Upper lobe of left lung (tissue), 4 donors: ENCODE measurements at regions not wholly inside any gene's neighbourhood (a gene's known extent, or its start where the extent isn't known, plus 50 kb on each side); places are given as distances from the start of the nearest gene placed in this dataset.

Experiments used
- EP300 ChIP-seq, 4 donors: sonication (generic); formaldehyde crosslinking; IDR thresholded peaks; one replicate each; pipeline ENCODE4 v1.5.1; 2017; ENCODE audit warnings: antibody characterized with exemption in 4 of 4, control low read depth in 2 of 4
- POLR2A ChIP-seq, 4 donors: fragments of 450-650 bp; IDR thresholded peaks; one replicate each; pipeline ENCODE4 v1.5.1; 2016 to 2017; ENCODE audit warnings: antibody characterized with exemption in 4 of 4, mild to moderate bottlenecking in 2 of 4
- POLR2AphosphoS5 ChIP-seq, 2 donors: sonication (generic); formaldehyde crosslinking; IDR thresholded peaks; one replicate each; pipeline ENCODE4 v1.5.1; 2017; ENCODE audit warnings: antibody characterized with exemption in 2 of 2
- TF ChIP-seq, protein P1 (sequence below), 6 experiments: fragments of 450-650 bp in 4 of 6; fragments of 200-600 bp in 2 of 6; sonication (generic) in 2 of 6; IDR thresholded peaks; one replicate each; pipeline ENCODE4 v1.5.1; 2016 to 2019; ENCODE audit warnings: antibody characterized with exemption in 6 of 6

- TF ChIP-seq, protein P1, sequence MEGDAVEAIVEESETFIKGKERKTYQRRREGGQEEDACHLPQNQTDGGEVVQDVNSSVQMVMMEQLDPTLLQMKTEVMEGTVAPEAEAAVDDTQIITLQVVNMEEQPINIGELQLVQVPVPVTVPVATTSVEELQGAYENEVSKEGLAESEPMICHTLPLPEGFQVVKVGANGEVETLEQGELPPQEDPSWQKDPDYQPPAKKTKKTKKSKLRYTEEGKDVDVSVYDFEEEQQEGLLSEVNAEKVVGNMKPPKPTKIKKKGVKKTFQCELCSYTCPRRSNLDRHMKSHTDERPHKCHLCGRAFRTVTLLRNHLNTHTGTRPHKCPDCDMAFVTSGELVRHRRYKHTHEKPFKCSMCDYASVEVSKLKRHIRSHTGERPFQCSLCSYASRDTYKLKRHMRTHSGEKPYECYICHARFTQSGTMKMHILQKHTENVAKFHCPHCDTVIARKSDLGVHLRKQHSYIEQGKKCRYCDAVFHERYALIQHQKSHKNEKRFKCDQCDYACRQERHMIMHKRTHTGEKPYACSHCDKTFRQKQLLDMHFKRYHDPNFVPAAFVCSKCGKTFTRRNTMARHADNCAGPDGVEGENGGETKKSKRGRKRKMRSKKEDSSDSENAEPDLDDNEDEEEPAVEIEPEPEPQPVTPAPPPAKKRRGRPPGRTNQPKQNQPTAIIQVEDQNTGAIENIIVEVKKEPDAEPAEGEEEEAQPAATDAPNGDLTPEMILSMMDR (IDR thresholded peaks at IDR 0.05), result peak; percentile 43 to 80 (median 78)
- TF ChIP-seq POLR2A (IDR thresholded peaks at IDR 0.05) (no peak), POLR2AphosphoS5 (IDR thresholded peaks at IDR 0.05) (no peak), EP300 (IDR thresholded peaks at IDR 0.05) (no peak)
Observed at GRCh38 chr1:9455487-9456234, 83.6 kb upstream of the SLC25A33 start.
